ENCODE measurements at regions not wholly inside any gene's neighbourhood (a gene's known extent, or its start where the extent isn't known, plus 50 kb on each side); places are given as distances from the start of the nearest gene placed in this dataset.

DNA sequence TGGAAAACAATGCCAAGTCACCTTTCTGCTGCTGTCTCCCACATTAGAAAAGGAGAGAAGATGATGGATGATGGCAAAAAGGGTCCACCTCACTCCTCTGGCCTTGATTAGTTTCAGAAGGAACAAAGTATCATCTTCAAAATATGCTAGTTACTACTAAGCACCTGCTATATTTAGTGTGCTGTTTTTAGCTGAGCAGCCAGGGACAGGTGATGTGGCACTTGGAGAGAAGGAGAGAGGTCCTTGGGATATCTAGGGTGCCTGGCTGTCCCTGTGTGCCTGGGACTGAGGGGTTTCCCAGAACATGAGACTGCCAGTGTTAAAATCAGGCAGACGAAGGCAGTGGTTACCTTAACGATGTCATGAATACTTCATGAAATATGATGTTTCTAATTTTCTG, 235.5 kb upstream of the NT5C1B start:
- TF ChIP-seq, protein P1, sequence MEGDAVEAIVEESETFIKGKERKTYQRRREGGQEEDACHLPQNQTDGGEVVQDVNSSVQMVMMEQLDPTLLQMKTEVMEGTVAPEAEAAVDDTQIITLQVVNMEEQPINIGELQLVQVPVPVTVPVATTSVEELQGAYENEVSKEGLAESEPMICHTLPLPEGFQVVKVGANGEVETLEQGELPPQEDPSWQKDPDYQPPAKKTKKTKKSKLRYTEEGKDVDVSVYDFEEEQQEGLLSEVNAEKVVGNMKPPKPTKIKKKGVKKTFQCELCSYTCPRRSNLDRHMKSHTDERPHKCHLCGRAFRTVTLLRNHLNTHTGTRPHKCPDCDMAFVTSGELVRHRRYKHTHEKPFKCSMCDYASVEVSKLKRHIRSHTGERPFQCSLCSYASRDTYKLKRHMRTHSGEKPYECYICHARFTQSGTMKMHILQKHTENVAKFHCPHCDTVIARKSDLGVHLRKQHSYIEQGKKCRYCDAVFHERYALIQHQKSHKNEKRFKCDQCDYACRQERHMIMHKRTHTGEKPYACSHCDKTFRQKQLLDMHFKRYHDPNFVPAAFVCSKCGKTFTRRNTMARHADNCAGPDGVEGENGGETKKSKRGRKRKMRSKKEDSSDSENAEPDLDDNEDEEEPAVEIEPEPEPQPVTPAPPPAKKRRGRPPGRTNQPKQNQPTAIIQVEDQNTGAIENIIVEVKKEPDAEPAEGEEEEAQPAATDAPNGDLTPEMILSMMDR (IDR thresholded peaks at IDR 0.05): no peak
- no peak for TF ChIP-seq EP300 (IDR thresholded peaks at IDR 0.05)

Measured in gastroesophageal sphincter (tissue), 3 donors.